HEK293T (cell line): ENCODE measurements at regions not wholly inside any gene's neighbourhood (a gene's known extent, or its start where the extent isn't known, plus 50 kb on each side); places are given as distances from the start of the nearest gene placed in this dataset.

Experiments
- FOXA1 ChIP-seq: fragments of 450-650 bp; IDR thresholded peaks from 2 replicates; pipeline ENCODE4 v1.6.1; 2016; ENCODE audit warnings: mild to moderate bottlenecking
- FOXK2 ChIP-seq: fragments of 450-650 bp; IDR thresholded peaks from 2 replicates; pipeline ENCODE4 v1.6.1; 2016; ENCODE audit warnings: mild to moderate bottlenecking
- FOXM1 ChIP-seq: fragments of 450-650 bp; IDR thresholded peaks from 2 replicates; pipeline ENCODE4 v1.6.1; 2017; ENCODE audit warnings: mild to moderate bottlenecking, borderline replicate concordance
- HDGF ChIP-seq: fragments of 450-650 bp; IDR thresholded peaks from 2 replicates; pipeline ENCODE4 v1.6.1; 2017; ENCODE audit warnings: antibody characterized with exemption, borderline replicate concordance
- SUZ12 ChIP-seq: fragments of 450-650 bp; IDR thresholded peaks from 2 replicates; pipeline ENCODE4 v1.6.1; 2016; ENCODE audit warnings: mild to moderate bottlenecking

DNA sequence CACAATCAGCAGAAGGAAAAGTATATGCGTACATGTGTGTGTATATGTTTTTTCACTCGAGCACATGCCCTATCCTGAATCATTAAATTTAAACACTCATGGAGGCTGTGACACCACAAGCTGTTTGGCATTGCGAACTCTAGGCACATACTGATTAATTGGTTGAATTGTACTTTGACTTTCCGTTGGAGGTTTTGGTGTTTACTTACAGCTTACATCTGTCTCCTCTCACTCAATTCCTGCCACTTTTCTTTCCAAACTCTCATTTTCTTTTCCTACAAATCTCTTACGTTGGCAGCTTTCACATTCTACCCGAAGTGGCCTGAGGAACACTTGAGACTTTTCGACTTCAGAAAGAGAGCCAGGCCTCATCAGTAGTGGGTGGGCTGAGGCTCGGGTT lies 434.1 kb upstream of the SEMA6D start:
- TF ChIP-seq FOXM1, result no peak
- TF ChIP-seq FOXA1, result no peak
- TF ChIP-seq HDGF, result no peak
- no peak for TF ChIP-seq SUZ12
- no peak for TF ChIP-seq FOXK2
